Stimulated activated CD4-positive, alpha-beta T cell treated with anti-CD3 and anti-CD28 coated beads, TNF-alpha, amount 100 ng/mL, for 24 hours (primary cell): ENCODE measurements at regions not wholly inside any gene's neighbourhood (a gene's known extent, or its start where the extent isn't known, plus 50 kb on each side); places are given as distances from the start of the nearest gene placed in this dataset.

Source experiments
- DNase-seq, 3 experiments: peaks; one replicate each; pipeline ENCODE4 v3.0.0-alpha.2; 2020; ENCODE audit warnings: low read depth in 3 of 3

DNA sequence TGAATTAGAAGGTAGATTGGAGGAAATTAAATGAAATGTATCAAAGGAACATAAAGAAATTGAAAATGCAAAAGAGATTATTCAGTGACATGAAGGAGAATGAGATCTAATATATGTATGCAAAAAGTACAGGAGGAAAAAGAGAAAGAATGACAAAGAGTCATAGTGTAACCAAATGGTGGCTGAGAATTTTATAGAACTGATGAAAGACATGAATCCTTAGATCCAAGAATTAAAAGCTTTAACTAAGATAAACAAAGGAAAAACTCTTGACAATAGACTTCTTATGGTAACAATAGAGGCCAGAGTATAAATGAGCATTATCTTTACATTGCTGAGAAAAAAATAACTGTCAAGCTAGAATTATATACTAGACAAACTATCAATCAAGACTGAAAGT lies 505.4 kb upstream of the CD180 start:
- no peak for DNase-seq

DNA sequence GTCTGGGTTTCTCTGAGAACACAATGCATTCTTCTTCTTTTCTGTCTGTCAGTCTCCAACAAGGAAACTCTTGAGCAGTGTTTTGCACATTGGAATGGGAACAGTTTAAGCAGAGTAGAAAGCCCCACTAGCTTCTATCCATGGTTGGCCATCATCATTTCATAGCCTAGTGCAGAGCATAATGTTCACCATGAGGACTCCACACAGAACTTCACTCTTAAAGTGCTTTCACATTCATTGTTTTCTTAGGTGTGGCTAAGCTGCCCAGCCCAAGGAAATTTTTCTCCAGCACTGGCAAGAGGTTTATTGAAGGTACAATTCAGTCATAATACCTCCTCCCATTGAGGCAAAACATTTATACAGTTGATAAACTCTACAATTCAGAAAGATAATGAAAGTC lies 503.0 kb upstream of the CD180 start:
- no peak for DNase-seq

DNA sequence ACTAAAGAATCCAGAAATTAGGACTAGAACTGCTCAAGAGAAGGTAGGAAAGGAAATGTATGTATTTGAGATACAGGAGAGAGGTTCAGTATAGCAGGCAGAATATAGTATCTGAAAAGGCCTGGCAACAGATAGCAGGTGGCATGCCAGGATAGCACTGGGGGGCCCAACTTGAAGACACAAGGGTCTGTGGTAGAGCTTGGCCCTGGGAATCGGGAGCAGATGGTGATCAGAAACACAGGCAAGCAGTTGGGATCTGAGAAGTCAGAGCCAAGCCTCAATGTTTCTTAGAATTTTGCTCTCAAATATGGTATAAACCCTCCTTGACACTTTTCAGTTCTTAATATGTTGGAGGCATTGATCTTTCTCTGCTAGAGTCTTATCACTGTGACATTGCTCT lies 499.8 kb upstream of the CD180 start:
- no peak for DNase-seq

DNA sequence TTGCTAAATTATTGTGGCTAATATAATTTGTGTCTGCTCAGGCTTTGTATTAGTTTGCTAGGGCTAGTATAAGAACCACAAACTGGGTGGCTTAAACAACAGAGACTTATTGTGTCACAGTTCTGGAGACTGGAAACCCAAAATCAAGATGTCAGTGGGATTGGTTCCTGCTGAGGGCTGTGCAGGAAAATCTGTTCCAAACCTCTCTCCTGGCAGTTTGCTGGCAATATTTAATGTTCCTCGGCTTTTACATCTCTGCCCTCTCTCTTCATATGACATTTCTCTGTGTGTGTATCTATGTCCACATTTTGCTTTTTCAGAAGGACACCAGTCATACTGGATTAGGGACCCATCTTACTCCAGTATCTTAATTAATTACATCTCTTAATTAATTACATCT lies 498.8 kb upstream of the CD180 start:
- no peak for DNase-seq

DNA sequence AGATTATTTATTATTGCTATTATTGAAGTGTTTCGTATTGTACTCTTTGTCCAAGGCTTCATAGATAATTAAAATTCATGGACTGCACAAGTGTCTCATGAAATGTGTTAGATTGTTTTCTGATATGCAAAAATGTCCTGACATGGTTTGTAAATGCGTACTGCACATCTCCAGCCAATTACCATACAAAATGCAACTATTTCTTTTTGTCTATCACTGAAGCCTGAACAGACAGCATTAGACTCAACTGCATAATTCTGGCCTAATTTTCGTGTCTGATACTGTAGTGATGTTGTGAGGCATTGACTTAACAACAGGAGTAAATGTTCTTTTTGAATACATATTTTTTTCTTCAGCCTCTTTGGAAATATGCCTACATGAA lies 498.2 kb upstream of the CD180 start:
- no peak for DNase-seq

DNA sequence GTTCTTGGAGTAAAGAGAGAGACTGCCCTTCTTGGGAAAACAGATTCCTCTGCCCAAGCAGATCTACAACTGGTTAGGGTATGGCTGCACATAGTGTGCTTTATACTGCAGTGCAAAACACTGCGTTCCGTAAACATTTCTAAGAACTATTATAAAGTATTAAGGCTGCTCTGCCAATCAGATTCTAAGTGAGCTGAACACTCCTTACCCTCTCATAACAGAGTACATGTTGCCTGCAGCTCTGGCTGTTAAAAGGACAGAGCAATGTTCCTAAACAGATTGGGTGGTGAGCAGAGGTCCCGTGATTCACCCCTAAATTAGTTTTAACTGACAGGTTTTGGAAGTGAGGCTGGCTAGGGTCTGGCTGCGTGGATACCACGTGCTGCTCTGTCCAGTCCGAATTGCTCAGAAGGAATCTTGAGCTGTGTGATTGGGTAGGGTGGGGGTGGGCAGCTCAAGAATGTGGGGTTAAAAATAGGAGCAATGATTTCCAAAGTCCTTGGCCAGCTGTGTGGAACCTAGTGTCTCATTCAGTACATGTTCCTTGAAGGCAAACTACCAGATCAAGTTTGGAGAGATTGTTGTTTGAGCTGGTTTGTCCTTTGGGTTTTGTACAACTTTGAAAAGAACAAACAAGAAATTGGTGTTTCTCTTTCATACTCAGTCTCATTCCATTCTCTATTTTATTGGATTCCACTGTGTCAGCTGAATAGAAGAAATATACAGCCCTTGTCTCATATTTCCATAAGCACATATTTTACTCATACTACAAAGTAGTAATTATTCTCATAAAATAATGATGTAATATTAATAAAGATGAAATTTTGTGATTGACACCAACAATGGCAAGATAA lies 497.6 kb upstream of the CD180 start:
- no peak for DNase-seq

DNA sequence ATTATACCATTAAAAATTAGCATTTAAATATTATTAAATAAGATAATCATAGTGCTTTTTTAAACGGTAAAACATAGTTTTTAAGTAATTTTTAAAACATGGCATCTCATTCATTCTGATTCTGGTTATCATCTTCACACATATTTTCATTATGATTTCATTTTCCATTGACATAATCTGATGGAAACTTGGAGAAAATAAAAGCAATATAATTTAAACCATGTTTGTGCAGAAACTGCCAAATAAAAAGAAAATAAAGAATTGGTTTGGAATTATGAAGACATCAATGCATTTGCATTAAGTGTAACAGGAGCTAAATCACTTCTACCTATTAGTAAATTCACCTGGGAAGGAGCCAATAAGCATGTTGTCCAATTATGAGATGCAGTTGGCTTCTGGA lies 490.1 kb upstream of the CD180 start:
- DNase-seq, result no peak

DNA sequence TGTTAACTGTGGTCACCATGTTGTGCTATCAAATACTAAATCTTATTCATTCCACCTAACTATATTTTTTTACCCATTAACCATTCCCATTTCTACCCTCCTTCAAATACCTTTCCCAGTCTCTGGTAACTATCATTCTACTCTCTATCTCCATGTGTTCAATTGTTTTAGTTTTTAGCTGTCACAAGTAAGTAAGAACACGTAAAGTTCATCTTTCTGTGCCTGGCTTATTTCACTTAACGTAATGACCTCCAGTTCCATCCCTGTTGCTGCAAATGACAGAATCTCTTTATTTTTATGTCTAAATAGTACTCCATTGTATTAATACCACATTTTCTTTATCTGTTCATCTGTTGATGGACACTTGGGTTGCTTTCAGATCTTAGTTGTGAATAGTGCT lies 485.1 kb upstream of the CD180 start:
- DNase-seq, result no peak

DNA sequence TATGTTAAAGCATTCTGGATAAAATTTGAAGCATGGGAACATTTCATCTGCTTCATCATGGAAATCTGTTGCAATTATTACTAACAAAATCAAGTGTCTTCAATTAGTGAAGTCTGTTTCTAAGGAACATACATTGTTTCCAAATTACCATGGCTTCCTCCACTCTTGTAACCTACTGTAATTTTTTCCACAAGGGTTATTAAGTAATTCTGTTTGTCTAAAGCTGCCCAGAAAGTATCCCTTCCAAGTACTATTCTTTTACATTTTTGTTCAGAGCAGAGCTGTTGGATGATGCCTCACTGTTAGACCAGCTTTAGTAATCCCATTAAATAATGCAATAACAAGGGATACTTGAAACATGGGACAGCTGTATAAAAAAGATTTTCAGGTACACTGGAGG lies 483.5 kb upstream of the CD180 start:
- no peak for DNase-seq

DNA sequence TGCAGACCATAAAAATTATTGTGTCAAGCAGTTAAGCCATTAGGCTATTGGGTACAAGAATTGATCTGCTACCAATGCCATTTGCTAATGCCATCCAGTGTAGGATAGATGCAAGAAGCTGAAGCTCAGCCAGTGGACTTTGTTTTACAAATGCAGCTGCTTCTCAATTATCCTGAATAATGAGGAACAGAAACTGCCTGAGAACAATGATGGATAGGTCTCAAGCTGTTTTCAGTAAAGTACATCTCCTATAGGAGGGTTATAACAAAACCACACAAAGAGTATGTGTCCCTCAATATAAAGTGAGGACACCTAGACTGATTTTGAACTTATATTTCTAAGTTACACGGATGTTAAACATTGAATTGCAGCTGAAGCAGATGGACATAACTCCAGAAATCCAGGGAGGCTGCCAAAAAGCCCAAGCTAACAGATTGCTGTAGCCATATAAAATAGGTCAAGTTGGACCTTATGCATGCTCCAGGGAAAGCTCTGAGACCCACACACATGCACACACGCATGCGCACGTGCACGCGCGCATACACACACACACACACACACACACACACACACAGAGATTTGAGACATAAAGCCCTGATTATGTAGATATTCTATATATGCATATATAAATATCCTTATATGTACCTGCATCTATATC lies 482.7 kb upstream of the CD180 start:
- no peak for DNase-seq

DNA sequence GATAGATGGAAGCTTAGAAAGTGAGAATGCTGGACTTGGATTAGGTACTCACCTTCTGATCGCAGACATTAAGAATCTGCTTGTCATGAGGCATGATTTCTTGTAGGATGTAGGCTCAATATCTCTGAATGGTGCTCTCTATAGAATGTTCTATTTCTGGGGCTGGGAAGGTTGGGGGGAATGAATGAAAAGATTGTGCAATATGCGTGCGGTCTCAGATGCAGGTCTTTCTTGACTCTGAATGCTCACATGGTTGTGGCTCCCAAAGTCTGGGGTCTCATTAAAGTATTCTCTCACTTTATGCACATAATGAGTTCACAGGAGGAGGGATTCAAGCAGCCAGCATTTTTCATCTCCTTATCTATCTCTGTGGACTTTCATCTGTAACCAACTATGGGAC lies 482.0 kb upstream of the CD180 start:
- DNase-seq, result no peak

DNA sequence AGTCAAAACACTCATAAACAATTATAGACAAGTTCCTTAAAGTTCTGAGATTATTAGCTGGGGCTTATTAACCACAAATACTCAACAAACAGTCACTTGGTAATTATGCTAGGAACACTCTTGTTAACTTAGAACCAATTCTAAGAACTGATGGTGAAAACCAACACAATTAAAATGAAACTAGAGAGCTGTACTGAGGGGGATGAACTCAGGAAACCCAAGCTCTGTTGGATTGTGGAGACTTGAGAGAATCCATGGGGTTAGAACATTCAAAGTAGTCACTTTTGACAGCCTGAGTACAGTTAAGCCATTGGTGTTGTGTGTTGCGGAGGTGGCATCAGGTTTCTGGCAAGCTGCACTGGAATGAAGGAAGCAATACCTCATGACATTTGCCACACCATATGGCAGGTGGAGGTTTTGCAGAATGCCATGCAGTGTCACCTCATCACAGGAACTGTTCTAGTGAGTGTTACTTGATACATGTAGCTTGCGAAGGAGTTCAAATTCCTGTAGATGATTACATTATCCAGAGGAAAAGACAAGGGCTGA lies 480.9 kb upstream of the CD180 start:
- DNase-seq, result no peak

DNA sequence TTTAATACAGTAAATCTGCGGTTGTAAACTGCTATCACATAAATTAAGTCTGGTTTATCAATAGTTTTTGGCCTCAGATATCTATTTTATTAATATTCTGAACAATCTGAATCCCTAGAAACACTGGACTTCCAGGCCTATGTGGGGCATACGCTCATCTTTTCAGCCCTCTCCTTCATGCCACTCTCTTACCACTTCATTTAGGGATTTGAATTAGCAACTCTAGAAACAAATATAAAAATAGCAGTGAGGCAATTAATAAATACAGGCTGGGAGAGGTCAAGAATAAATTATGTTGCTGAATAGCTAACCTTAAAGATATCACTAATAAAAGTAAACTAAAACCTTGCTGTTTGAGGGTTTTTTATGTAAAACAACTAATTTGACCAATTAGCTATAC lies 480.3 kb upstream of the CD180 start:
- DNase-seq, result no peak

DNA sequence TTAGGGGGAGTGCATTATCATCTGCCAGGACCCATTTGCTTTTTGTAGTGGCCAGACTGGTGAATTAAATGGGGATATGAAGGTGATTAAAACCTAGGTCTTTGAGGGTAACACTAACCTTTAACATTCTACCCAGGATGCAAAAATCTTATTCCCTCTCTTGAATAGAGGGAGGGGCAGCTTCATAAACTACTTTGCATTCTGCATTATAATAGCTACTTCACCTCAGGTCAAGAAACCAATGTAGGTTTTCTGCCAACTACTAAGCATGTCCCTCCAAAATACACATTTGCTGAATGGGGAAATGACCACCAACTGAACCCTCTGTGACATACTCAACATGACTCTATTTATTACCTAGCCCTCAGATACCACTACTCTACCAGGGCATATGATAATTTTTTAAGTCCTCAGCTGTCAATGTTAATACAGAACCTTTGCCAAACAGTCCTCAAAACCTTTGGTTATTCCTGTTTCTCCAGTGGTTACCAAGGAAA lies 477.6 kb upstream of the CD180 start:
- DNase-seq, result no peak

DNA sequence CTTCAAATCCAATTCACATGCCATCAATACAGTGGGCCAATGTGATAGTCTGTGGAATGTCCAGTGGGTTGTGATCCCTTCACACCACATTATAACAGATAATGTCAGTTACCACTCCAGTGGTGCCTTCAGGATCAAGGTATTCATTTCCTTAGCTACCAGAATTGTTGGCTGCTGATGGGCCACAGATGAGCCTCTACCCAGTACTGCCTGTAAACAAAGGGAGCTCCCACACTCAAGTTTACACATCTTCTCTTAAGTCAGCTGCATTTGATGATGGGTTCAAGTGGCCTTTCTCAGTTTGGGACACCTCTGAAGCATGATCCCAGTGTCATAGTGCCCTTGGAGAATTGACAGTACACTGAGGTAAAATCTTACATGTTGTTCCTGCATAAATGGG lies 477.0 kb upstream of the CD180 start:
- DNase-seq, result no peak

DNA sequence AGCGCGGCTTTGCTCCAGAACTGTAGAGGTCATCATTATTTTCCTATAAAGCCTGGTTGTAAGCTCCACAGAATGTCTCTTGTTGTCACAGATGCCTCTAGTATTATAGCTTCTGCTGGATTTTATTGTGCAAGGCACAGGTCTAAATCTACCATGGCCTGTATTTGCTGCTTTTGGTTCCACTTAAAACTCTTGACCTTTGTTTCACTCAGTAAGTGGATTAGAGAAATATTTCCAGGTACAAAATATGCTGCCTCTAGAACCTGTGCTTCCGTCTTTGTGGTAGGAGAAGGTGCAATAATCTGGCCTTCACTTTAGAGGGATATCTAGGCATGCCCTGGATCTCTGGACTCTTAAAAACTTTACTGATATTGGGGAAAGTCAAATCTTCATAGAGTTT lies 476.6 kb upstream of the CD180 start:
- DNase-seq, result no peak

DNA sequence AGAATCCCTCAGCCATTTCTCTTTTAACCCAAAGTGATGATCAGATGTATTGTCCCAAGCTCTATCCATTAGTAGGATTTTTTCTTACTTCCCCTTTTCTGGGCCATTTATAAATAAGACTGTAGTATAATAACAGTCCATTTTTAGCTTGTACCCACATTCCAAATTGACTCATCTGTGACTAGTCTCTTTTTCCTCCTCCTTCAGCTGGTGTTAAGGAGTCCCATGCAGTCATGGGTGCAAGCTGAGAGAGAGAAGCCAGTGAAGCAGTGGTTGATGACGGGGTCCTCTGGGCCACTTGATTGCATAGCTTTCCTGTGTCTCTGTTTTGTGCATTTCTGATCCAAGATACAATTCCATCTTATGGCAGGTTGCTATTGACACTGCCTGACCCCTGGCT lies 476.0 kb upstream of the CD180 start:
- no peak for DNase-seq

DNA sequence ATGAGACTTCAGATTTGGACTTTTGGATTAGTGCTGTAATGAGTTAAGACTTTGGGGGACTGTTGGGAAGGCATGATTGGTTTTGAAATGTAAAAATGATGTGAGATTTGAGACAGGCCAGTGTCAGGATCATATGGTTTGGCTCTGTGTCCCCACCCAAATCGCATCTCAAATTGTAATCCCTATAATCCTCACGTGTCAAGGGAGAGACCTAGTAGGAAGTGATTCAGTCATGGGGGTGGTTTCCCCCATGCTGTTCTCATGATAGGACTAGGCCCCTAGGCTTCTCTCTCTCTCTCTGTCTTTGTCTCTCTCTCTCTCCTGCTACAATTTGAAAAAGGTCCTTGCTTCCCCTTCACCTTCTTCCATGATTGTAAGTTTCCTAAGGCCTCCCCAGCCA lies 473.3 kb upstream of the CD180 start:
- DNase-seq, result no peak

DNA sequence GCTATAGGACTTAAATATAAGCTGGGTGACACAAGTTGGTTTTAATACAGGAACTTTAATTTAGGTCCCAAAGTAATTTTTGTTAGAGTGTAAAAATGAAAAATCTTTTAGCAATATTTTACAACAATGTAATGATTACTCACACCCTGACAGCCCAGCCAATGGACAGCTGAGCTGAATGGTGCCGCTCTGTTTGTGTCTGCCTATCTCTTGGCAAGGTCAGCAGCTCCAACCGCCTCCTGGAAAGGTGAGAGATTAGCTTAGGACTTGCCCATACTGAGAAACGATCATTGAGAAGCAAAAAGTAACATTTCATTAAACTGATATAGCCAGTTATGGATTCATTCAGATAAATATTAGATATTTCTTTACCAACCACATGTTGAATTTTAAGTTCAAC lies 463.6 kb upstream of the CD180 start:
- no peak for DNase-seq

DNA sequence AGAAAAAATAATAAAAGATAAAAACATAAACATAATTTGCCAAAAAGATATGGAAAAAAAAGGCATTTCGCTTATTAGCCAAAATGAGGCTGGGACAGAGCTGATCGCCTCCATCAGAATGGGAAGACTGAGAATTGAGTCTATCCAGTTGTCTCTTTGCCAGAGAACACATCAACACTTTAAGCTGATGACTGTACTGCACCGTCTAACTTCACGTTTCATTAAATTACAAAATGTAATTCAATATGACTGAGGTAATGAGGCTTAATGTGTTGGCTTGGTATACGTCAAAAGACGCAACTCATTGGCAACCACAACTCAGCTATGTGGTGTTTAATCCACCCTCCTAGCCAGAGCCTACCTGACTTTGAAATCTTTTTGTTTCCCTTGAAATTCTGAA lies 462.7 kb upstream of the CD180 start:
- no peak for DNase-seq

DNA sequence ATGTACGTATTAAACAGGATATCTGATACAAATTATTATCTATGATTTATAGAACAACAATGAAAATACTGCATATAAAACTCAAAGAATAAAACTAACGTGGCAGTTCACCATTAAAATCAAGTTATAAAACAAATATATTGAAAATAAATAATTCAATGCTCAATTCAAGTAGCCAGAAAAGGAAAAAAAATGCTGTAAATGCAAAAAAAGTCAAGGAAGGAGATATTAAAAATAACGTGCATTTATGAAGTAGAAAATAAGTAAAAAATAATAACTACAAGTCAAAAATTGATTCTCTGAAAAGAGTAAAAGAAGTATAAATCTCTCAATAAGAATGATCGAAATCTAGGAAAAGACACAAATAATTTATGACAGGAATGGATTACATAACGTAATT lies 460.5 kb upstream of the CD180 start:
- DNase-seq, result no peak

DNA sequence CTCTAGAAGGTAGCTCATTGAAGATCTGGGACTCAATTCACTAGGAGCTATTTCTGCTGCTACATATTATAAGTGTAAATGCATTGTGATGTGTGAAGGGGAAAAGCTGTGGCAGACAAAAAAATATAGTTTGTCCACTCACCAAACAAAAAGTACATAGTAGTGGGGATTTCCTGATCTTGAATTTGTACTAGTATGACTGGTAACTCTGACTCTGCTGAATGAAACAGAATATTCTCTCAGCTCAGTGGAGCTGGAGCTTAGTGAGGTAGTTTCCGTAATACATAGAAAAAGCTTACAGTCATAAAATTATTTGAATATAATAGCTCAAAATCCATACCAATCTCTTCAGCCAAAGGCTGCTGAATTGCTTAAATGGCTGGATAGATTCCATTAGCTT lies 455.6 kb upstream of the CD180 start:
- DNase-seq, result no peak

DNA sequence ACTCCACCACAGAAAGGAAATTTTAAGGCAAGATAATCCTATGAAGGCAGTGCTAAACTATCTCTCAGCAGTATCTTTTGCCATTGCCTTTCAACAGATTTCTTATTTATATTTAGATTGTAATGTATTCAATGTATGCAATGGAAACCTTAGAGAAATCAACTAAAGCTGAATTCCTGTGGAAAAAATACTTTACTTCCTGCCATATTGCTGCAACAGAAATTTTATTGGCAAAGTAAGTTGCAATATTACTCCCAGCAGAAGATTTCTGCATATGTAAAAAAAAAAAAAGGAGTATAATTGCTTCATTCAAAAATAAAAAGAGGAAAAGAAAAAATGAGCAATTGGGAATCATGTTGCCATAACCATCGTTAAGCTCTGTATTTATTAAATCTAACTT lies 454.6 kb upstream of the CD180 start:
- DNase-seq, result no peak
